ENCODE measurements at regions not wholly inside any gene's neighbourhood (a gene's known extent, or its start where the extent isn't known, plus 50 kb on each side); places are given as distances from the start of the nearest gene placed in this dataset.

- TF ChIP-seq CTCF (IDR thresholded peaks at IDR 0.05) (no peak), POLR2AphosphoS5 (IDR thresholded peaks at IDR 0.05; ENCODE audit: low read depth, low read length) (no peak), REST (IDR thresholded peaks at IDR 0.05; ENCODE audit: insufficient read depth in 1 of 2, low read depth in 2 of 2, low read length in 1 of 2) (no peak), SIN3A (IDR thresholded peaks at IDR 0.05; ENCODE audit: borderline replicate concordance, insufficient read depth, low read depth, low read length) (no peak)
These were observed 108.2 kb upstream of the MBNL1 start for GRCh38 chr3:152160350-152161011.
